HAP-1 (cell line): ENCODE measurements at regions not wholly inside any gene's neighbourhood (a gene's known extent, or its start where the extent isn't known, plus 50 kb on each side); places are given as distances from the start of the nearest gene placed in this dataset.
"Not testable (repeated sequence)": the region's sequence is repeated elsewhere in the genome, so short reads cannot be mapped to it uniquely, and the experiment has no call there.

Experiments used
- DNase-seq, 2 experiments: peaks; one replicate each; pipeline ENCODE4 v3.0.0-alpha.2; 2016 to 2020; ENCODE audit warnings: low spot score in 2 of 2
- H3K27me3 ChIP-seq: fragments of 250-450 bp; sonication (Bioruptor Pico); 2 replicates; pipeline ENCODE4 v1.5.1; 2020; ENCODE audit warnings: low read depth, mild to moderate bottlenecking, moderate library complexity
- H3K36me3 ChIP-seq: fragments of 250-450 bp; sonication (Bioruptor Pico); replicated peaks from 2 replicates; pipeline ENCODE4 v1.5.1; 2020; ENCODE audit warnings: mild to moderate bottlenecking
- H3K4me1 ChIP-seq: fragments of 250-450 bp; sonication (Bioruptor Pico); 2 replicates; pipeline ENCODE4 v1.5.1; 2020; ENCODE audit warnings: mild to moderate bottlenecking
- H3K4me3 ChIP-seq: fragments of 250-450 bp; sonication (Bioruptor Pico); 2 replicates; pipeline ENCODE4 v1.5.1; 2020; ENCODE audit warnings: mild to moderate bottlenecking, moderate library complexity
- H3K9me3 ChIP-seq: fragments of 250-450 bp; sonication (Bioruptor Pico); 2 replicates; pipeline ENCODE4 v1.5.1; 2020; ENCODE audit warnings: mild to moderate bottlenecking, moderate library complexity
- in situ Hi-C: fragments of 300-500 bp; cut with MboI; formaldehyde crosslinking; loops from 3 replicates; pipeline ENCODE4 v1.14.3; 2020; ENCODE audit warnings: low sequenced_read_pairs, inconsistent platforms, mixed read lengths

DNA sequence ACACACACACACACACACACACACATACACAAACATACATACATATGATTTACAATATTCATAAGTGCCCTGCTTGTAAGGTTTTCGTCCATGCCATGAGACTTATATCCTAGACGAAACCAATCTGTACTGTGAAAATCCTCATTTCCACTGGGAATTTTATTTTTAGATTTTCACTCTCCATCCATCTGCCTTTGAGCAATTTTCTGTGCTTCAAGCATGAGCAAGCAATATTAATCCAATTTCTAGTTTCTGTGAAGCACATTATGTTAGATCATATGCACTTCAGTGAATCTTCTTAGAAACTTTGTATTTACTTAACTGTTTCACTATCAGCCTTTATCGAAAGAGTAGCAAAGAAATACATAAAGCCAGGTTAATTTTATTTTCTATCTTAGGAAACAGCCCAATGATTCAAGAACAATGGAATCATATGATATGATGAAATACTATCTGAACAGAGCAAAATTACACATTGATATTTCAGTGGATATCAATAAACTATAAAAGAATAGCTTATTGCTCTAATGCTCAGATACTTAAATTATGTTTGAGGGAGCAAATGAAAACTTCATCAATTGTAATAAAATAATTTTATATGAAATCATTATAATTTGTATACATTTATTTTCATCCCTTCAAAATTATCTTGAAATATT is 1100.7 kb upstream of the MIR17HG start:
- Histone ChIP-seq H3K9me3 (no peaks in the 10 kb centered on the region), H3K4me1 (no peaks in the 10 kb centered on the region), H3K36me3 (no peaks in the 10 kb centered on the region), H3K27me3 (no peaks in the 10 kb centered on the region), H3K4me3 (no peak overlapping the region)
- DNase-seq, result no peak
- in situ Hi-C loops, result no loop called here

DNA sequence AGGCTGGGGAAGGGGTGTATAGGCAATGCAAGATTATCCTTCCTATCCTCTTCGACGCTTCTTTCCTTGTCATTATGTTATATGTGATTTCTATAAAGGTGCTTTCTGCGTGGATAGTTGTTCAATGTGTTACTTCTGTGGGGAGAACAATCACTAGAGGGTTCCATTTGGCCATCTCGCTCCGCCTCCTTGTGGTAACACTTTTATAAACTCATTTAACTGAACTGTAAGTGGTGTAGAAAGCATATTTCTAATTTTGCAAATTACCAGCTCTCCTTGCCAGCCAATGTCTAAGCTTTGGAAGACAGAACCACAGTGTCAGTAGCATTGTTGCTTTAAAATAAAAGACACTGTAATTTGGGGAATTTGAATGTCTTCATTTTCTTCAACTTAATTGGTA is 1093.7 kb upstream of the MIR17HG start:
- no peaks in the 10 kb centered on the region for H3K9me3 ChIP-seq
- in situ Hi-C loops, result no loop called here
- no peaks in the 10 kb centered on the region for H3K27me3 ChIP-seq
- no peak for DNase-seq
- H3K36me3 ChIP-seq, result no peaks in the 10 kb centered on the region
- peaks cover 3% of the 10 kb centered on the region; the same call in 1 of the 2 replicates for H3K4me1 ChIP-seq
- H3K4me3 ChIP-seq, result no peak overlapping the region

DNA sequence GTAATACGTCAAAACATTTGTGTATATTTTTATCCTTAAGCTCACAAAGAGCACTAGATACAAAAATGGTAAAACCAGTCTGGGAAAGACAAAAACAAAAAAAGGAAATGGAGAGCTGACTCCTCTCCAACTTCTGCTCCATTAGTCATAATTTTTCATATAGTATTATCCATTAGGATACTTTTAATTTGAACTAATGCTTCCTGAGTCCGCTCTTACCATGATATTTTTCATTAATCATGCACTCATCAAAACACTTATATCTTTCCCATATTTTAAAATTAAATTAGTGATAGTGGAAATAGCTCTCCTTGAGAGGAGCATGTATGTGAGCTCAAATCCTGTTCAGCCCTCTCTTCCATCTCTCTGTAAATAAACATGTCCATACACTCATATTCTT is 1093.0 kb upstream of the MIR17HG start:
- DNase-seq, result no peak
- in situ Hi-C loops, result no loop called here

DNA sequence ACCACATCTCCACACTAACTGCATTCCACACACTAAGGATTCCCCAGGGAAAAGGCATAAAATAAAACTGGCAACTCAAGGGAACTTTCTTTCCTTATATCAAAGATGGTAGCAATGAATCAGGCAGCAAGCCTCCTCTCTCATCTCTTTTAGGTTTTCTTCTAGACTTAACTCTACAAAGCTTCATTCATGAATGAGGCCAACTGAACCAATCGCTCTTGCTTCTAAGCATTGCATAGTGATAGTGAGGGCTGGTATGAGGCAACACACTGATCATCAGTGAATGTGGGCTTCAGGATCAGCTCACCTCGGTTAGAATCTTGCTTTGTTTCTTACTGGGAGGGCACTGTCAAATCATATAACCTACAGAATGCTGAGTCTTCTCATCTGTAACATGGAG is 1090.7 kb upstream of the MIR17HG start:
- DNase-seq, result no peak
- H3K27me3 ChIP-seq, result no peaks in the 10 kb centered on the region
- peaks cover 9% of the 10 kb centered on the region for H3K4me1 ChIP-seq
- no peaks in the 10 kb centered on the region for H3K36me3 ChIP-seq
- H3K4me3 ChIP-seq, result no peak overlapping the region
- in situ Hi-C loops, result no loop called here
- H3K9me3 ChIP-seq, result no peaks in the 10 kb centered on the region

More for the DNA sequence above, 1093.0 kb upstream of the MIR17HG start:
- Histone ChIP-seq H3K9me3 (no peaks in the 10 kb centered on the region), H3K27me3 (no peaks in the 10 kb centered on the region), H3K4me1 (peaks cover 3% of the 10 kb centered on the region; the same call in 1 of the 2 replicates), H3K36me3 (no peaks in the 10 kb centered on the region), H3K4me3 (no peak overlapping the region)

DNA sequence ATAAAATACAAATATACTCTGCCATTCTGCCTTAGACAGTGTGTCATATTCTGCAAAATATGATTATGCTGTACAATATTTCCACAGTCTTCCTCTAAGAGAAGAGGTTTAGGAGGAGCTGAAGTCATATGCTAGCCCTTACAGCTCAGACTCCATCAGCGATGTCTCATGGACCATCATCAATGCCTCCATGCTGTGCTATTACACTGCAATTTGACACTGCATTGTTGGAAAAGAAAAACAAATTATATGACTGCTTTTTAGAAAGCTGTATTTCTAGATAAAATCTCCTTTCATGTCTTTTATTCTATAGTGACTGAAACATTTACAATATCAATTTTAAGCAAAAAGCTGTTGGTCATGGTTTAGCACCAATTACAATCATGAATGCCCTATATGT is 1089.4 kb upstream of the MIR17HG start:
- no peak overlapping the region for H3K4me3 ChIP-seq
- H3K27me3 ChIP-seq, result no peaks in the 10 kb centered on the region
- in situ Hi-C loops, result no loop called here
- H3K4me1 ChIP-seq, result peaks cover 9% of the 10 kb centered on the region
- no peaks in the 10 kb centered on the region for H3K36me3 ChIP-seq
- DNase-seq, result no peak
- no peaks in the 10 kb centered on the region for H3K9me3 ChIP-seq

DNA sequence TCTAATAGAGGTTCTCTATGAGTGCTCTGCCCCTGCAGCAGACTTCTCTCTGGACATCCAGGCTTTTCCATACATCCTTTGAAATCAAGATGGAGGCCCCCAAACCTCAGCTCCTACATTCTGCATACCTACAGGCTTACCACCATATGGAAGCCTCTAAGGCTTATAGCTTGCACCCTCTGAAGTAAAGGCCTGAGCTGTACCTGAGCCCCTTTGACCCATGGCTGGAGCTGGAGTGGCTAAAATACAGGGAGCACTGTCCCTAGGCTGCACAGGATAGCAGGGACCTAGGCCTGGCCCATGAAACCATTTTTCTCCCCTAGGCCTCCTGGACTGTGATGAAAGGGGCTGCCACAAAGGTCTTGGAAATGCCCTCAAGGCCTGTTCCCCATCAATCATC is 1086.1 kb upstream of the MIR17HG start:
- no peaks in the 10 kb centered on the region for H3K27me3 ChIP-seq
- no peaks in the 10 kb centered on the region for H3K36me3 ChIP-seq
- H3K9me3 ChIP-seq, result no peaks in the 10 kb centered on the region
- in situ Hi-C loops, result no loop called here
- peaks cover 6% of the 10 kb centered on the region for H3K4me1 ChIP-seq
- DNase-seq, result no peak
- no peak overlapping the region for H3K4me3 ChIP-seq

DNA sequence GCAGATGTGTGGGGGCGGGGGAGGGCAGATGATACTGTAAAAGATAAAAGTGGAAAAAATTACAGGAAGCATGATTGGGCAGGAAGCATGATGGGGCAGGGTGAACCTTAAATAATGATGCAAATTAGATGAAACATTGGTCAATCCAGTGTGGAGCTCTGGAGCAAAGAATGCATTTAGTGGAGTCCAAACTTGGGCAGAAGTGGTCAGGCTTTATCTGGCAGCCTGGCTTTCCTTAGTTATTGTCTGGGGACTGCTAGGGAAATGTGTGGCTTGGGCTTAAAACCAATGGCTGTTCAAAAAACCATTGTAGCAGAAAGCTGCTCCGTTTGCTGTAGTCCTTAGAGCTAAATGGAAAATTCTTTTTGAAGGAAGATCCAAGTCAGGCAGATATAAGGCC is 1077.3 kb upstream of the MIR17HG start:
- DNase-seq, result no peak
- no peak overlapping the region for H3K4me3 ChIP-seq
- H3K36me3 ChIP-seq, result no peaks in the 10 kb centered on the region
- in situ Hi-C loops, result no loop called here
- no peaks in the 10 kb centered on the region for H3K9me3 ChIP-seq
- H3K4me1 ChIP-seq, result no peaks in the 10 kb centered on the region
- H3K27me3 ChIP-seq, result no peaks in the 10 kb centered on the region

DNA sequence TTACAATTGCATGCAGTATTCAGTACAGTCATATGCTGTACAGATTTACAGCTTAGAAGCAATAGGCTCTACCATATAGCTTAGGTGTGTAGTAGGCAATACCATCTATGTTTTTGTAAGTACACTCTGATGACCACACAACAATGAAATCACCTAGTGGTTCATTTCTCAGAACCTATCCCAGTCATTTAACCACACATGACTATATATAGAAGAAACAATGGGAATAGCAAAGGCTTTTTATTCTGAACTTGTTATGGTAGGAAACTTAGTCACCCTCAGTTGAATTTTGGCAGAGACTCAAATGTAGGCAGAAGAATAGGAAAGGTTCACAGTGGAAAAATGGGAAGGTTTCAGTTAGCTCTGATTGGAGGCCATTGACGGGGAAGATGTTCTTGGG is 1075.1 kb upstream of the MIR17HG start:
- H3K36me3 ChIP-seq, result no peaks in the 10 kb centered on the region
- in situ Hi-C loops, result no loop called here
- no peak for DNase-seq

DNA sequence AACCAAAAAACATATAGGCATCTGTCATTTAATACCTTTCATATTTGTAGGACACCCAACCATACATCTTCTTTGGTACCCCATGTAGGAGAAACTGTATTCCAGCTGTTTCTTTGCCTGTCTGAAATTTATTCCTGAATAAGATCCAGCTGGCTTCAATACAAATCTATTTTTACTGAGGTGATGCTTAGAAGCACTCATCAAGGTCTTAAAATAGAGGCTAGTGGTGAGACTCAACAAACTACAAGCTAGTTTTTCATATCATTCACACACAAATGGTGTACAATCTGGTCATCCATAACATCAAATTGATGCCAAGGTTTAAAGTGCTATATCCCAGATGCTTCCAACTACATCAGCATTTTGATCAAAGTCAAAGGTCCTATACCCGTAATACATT is 1071.3 kb upstream of the MIR17HG start:
- no peaks in the 10 kb centered on the region for H3K27me3 ChIP-seq
- no peaks in the 10 kb centered on the region for H3K36me3 ChIP-seq
- H3K9me3 ChIP-seq, result no peaks in the 10 kb centered on the region
- in situ Hi-C loops, result no loop called here
- DNase-seq, result no peak
- no peak overlapping the region for H3K4me3 ChIP-seq
- no peaks in the 10 kb centered on the region for H3K4me1 ChIP-seq

More for the DNA sequence above, 1075.1 kb upstream of the MIR17HG start:
- H3K4me1 ChIP-seq, result no peaks in the 10 kb centered on the region
- H3K4me3 ChIP-seq, result no peak overlapping the region
- H3K27me3 ChIP-seq, result no peaks in the 10 kb centered on the region
- no peaks in the 10 kb centered on the region for H3K9me3 ChIP-seq

DNA sequence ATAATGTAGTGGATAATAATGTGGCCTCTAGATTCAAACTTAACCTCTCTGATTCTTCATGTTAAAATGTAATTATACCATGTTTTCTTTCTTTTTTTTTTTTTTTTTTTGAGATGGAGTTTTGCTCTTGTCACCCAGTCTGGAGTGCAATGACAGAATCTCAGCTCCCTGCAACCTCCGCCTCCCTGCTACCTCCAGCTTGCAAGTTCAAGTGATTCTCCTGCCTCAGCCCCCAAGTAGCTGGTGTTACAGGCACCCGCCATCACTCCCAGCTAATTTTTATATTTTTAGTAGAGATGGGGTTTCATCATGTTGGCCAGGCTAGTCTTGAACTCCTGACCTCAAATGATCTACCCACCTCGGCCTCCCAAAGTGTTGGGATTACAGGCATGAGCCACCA is 1069.3 kb upstream of the MIR17HG start:
- DNase-seq, H3K36me3 ChIP-seq, in situ Hi-C loops: not testable (repeated sequence)

DNA sequence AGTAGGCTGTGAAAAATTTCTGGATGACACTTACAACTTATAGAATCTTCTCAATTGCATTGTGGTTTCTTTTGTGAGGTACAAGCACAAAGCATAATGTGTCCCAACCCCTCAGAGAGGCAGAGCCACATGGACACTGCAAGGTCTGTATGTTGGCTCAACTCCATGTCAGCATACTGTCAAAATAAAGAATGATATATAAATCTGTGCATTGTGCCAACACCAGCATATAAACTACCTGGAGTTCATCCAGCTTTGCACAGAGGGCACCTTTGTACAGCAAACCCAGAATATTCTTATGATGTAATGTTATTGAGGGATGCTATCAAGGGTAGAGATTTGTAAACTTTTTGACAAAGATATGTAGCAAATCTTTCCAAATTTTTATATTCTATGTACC is 1065.8 kb upstream of the MIR17HG start:
- in situ Hi-C loops, result no loop called here
- Histone ChIP-seq H3K9me3 (no peaks in the 10 kb centered on the region), H3K27me3 (no peaks in the 10 kb centered on the region), H3K36me3 (no peaks in the 10 kb centered on the region), H3K4me3 (no peak overlapping the region), H3K4me1 (no peaks in the 10 kb centered on the region)
- DNase-seq, result no peak

More for the DNA sequence above, 1069.3 kb upstream of the MIR17HG start:
- H3K27me3 ChIP-seq, H3K9me3 ChIP-seq, H3K4me1 ChIP-seq, H3K4me3 ChIP-seq: not testable (repeated sequence)

DNA sequence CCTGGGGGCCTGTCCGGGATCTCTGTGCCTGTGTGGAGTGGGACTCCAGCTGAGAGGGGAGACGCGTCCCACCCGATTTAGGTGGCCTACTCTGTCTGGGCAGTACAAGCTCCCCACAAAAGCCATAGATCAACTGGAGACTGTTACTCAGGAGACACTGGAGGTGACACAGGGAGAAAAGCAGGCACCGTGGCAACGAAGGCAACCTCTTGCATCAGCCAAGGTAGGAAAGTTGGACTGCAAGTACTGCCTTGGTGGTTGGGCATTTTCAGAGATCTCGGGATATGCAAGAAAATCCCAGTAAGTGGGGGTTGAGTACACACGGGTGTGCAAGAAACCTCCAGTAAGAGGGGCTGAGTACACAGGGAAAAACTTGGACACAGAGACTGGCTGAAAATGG is 1060.0 kb upstream of the MIR17HG start:
- DNase-seq, result no peak
- no peak overlapping the region for H3K4me3 ChIP-seq
- in situ Hi-C loops, result no loop called here
- no peaks in the 10 kb centered on the region for H3K9me3 ChIP-seq
- no peaks in the 10 kb centered on the region for H3K4me1 ChIP-seq
- no peaks in the 10 kb centered on the region for H3K27me3 ChIP-seq
- H3K36me3 ChIP-seq, result no peaks in the 10 kb centered on the region

DNA sequence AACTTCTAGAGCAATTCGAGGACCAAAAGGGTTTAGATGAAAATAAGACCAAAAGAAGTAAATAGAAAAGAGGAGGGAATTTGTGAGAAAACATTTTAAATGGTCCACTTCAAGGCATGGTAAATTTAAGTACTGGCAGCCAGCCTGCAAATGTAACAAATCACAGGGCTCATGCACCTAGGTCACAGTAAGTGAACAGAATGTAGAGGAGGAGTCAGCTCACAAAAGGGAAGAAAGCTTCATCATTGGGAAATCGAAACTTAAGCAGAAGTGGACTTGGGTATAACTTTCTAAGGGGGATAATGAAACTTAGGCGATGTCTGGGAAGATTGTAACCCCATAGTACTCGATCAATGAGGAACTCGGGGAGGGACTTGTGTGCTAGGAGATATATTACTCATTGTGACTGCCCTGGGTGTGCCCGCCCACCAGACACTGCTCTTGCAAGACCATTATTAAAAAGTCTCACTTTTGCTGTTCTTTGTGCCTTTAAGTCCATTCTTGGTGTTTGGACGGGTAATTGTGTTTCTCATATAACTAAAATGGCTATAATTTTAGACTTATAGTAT is 1053.6 kb upstream of the MIR17HG start:
- H3K27me3 ChIP-seq, result no peaks in the 10 kb centered on the region
- no peak overlapping the region for H3K4me3 ChIP-seq
- no peak for DNase-seq
- H3K9me3 ChIP-seq, result no peaks in the 10 kb centered on the region
- in situ Hi-C loops, result no loop called here
- no peaks in the 10 kb centered on the region for H3K36me3 ChIP-seq
- no peaks in the 10 kb centered on the region for H3K4me1 ChIP-seq

DNA sequence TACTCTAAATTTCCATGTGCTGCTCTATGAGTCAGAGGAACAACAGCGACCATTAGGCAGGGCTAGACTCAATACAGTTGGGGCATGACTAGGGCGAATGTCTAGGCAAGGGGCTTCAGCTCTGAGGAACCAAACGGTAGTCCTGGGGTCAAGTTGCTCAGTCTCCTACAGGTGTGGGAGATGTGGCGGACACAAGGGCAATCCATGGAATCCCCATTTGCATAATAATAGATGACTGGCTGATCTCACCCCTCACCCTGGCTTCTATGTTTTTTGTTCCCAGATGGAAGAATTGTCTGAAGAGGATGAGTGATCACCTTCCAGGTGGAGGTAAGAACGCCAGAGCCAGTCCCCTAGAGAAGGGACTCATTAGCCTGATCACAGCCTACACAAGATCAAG is 1048.2 kb upstream of the MIR17HG start:
- H3K9me3 ChIP-seq, result no peaks in the 10 kb centered on the region
- DNase-seq, result no peak
- H3K36me3 ChIP-seq, result no peaks in the 10 kb centered on the region
- no peak overlapping the region for H3K4me3 ChIP-seq
- in situ Hi-C loops, result no loop called here
- H3K4me1 ChIP-seq, result no peaks in the 10 kb centered on the region
- no peaks in the 10 kb centered on the region for H3K27me3 ChIP-seq

DNA sequence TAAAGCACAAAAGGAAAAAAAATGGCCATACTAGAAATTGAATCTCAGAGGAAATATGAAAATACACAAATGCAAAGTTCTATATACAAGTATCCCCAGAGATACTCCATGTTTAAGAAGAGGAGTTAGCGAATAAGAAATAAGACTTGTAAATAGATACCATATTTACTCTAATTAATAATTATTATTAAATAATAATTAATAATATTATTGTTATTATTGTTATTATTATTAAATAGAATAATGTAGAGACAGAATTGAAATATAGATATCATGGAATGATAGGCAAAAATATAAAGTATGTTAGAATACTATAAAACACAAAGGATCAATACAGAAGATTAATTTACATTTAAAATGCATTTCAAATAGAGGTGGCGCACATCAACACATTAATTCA is 1047.5 kb upstream of the MIR17HG start:
- H3K4me1 ChIP-seq, result no peaks in the 10 kb centered on the region
- in situ Hi-C loops, result no loop called here
- no peaks in the 10 kb centered on the region for H3K36me3 ChIP-seq
- H3K4me3 ChIP-seq, result no peak overlapping the region
- no peak for DNase-seq
- H3K9me3 ChIP-seq, result no peaks in the 10 kb centered on the region
- H3K27me3 ChIP-seq, result no peaks in the 10 kb centered on the region
